RWPE2 (cell line): ENCODE measurements at regions not wholly inside any gene's neighbourhood (a gene's known extent, or its start where the extent isn't known, plus 50 kb on each side); places are given as distances from the start of the nearest gene placed in this dataset.

ENCODE experiments used
- ATAC-seq: fragments of 200-7000 bp; cut with Tn5 transposase; 3 replicates; pipeline ENCODE4 v1.9.1; 2021; ENCODE audit warnings: low read depth
- DNase-seq: peaks from one replicate; pipeline ENCODE4 v3.0.0-alpha.2; 2020; ENCODE audit warnings: low spot score
- H3K27ac ChIP-seq: fragments of 450-650 bp; 2 replicates; pipeline ENCODE4 v1.5.1; 2017; ENCODE audit warnings: mild to moderate bottlenecking; ENCODE audit not compliant: poor library complexity, severe bottlenecking
- H3K27me3 ChIP-seq: fragments of 250-450 bp; sonication (Bioruptor Pico); 2 replicates; pipeline ENCODE4 v1.5.1; 2021; ENCODE audit warnings: mild to moderate bottlenecking, moderate library complexity; ENCODE audit not compliant: insufficient read depth, poor library complexity, severe bottlenecking
- H3K36me3 ChIP-seq: fragments of 250-450 bp; sonication (Bioruptor Pico); 2 replicates; pipeline ENCODE4 v1.5.1; 2020; ENCODE audit warnings: low read depth, mild to moderate bottlenecking, moderate library complexity
- H3K4me1 ChIP-seq: fragments of 250-450 bp; sonication (Bioruptor Pico); 2 replicates; pipeline ENCODE4 v1.5.1; 2021; ENCODE audit warnings: mild to moderate bottlenecking, moderate library complexity; ENCODE audit not compliant: insufficient read depth, poor library complexity, severe bottlenecking
- H3K4me3 ChIP-seq: fragments of 250-450 bp; sonication (Bioruptor Pico); 2 replicates; pipeline ENCODE4 v1.5.1; 2021; ENCODE audit warnings: mild to moderate bottlenecking, moderate library complexity; ENCODE audit not compliant: severe bottlenecking
- H3K9me3 ChIP-seq: fragments of 250-450 bp; sonication (Bioruptor Pico); 2 replicates; pipeline ENCODE4 v1.5.1; 2021; ENCODE audit warnings: mild to moderate bottlenecking, moderate library complexity; ENCODE audit not compliant: severe bottlenecking
- CTCF ChIP-seq: fragments of 450-650 bp; IDR thresholded peaks from one replicate; pipeline ENCODE4 v1.5.1; 2017; ENCODE audit warnings: mild to moderate bottlenecking, moderate library complexity; ENCODE audit not compliant: poor library complexity, severe bottlenecking

GRCh38 chr13:102940770-102941169 lies 94.9 kb downstream of the ERCC5 start:
- no peak for TF ChIP-seq CTCF
- no peak for ATAC-seq
- no peaks in the 10 kb centered on the region for H3K9me3 ChIP-seq
- no peaks in the 10 kb centered on the region for H3K27me3 ChIP-seq
- no peak overlapping the region for H3K27ac ChIP-seq
- no peaks in the 10 kb centered on the region for H3K36me3 ChIP-seq
- no peaks in the 10 kb centered on the region for H3K4me1 ChIP-seq
- no peak for DNase-seq
- H3K4me3 ChIP-seq = no peak overlapping the region

GRCh38 chr13:102940143-102940542 lies 94.3 kb downstream of the ERCC5 start:
- Histone ChIP-seq H3K27ac (no peak overlapping the region), H3K9me3 (no peaks in the 10 kb centered on the region), H3K36me3 (no peaks in the 10 kb centered on the region), H3K4me3 (no peak overlapping the region), H3K4me1 (no peaks in the 10 kb centered on the region), H3K27me3 (no peaks in the 10 kb centered on the region)
- no peak for TF ChIP-seq CTCF
- no peak for ATAC-seq
- no peak for DNase-seq

DNA sequence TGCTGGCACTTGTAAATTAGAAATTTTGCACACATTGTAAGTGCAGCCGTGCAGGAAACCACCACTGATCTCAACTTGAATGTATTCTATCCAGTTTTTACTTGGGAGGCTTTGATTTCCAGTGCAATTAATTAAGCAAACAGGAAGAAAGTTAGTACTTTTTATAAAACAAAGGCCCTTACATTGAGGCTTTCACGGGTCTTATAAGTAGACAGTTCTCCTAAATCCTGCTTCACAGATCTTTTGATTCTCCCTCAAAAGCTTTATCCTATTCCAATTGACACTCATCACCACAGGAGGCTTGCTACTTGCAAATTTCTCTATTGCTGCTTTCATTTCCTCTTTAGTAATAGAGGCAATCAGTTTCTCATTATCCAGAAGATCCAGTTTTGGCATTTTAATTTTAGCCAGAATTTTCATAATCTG lies 90.1 kb downstream of the ERCC5 start:
- Histone ChIP-seq H3K36me3 (no peaks in the 10 kb centered on the region), H3K4me1 (no peaks in the 10 kb centered on the region), H3K27me3 (no peaks in the 10 kb centered on the region), H3K9me3 (no peaks in the 10 kb centered on the region), H3K4me3 (no peak overlapping the region), H3K27ac (no peak overlapping the region)
- no peak for ATAC-seq
- DNase-seq = no peak
- no peak for TF ChIP-seq CTCF

- DNase-seq = no peak
- Histone ChIP-seq H3K4me3 (no peak overlapping the region), H3K27me3 (no peaks in the 10 kb centered on the region), H3K36me3 (no peaks in the 10 kb centered on the region), H3K27ac (no peak overlapping the region), H3K9me3 (no peaks in the 10 kb centered on the region), H3K4me1 (no peaks in the 10 kb centered on the region)
- no peak for ATAC-seq
- no peak for TF ChIP-seq CTCF
These were observed 87.7 kb downstream of the ERCC5 start for GRCh38 chr13:102933523-102933922.

- no peak for ATAC-seq
- H3K36me3 ChIP-seq = no peaks in the 10 kb centered on the region
These were observed 87.3 kb downstream of the ERCC5 start for GRCh38 chr13:102933122-102933521.

More at GRCh38 chr13:102933122-102933521, 87.3 kb downstream of the ERCC5 start:
- H3K9me3 ChIP-seq = no peaks in the 10 kb centered on the region
- no peak for TF ChIP-seq CTCF
- no peak overlapping the region for H3K4me3 ChIP-seq
- no peak overlapping the region for H3K27ac ChIP-seq
- H3K4me1 ChIP-seq = no peaks in the 10 kb centered on the region
- H3K27me3 ChIP-seq = no peaks in the 10 kb centered on the region
- no peak for DNase-seq
